Lower lobe of right lung (tissue), 2 donors: ENCODE measurements at regions not wholly inside any gene's neighbourhood (a gene's known extent, or its start where the extent isn't known, plus 50 kb on each side); places are given as distances from the start of the nearest gene placed in this dataset.

Experiments used
- ATAC-seq, 2 donors: fragments of 200-7000 bp; cut with Tn5 transposase; one replicate each; pipeline ENCODE4 v1.9.1; 2020 to 2022; ENCODE audit warnings: mild to moderate bottlenecking in 2 of 2, moderate library complexity in 2 of 2
- DNase-seq: peaks from one replicate; pipeline ENCODE4 v3.0.0-alpha.2; 2020
- H3K27ac ChIP-seq: fragments of 200-600 bp; one replicate; pipeline ENCODE4 v1.8.0; 2022
- H3K27me3 ChIP-seq: fragments of 200-600 bp; one replicate; pipeline ENCODE4 v1.8.0; 2022; ENCODE audit warnings: low read depth
- H3K36me3 ChIP-seq: fragments of 200-600 bp; one replicate; pipeline ENCODE4 v1.8.0; 2022; ENCODE audit warnings: mild to moderate bottlenecking
- H3K4me1 ChIP-seq: fragments of 200-600 bp; one replicate; pipeline ENCODE4 v1.8.0; 2022
- H3K4me3 ChIP-seq: fragments of 200-600 bp; one replicate; pipeline ENCODE4 v1.8.0; 2022; ENCODE audit warnings: mild to moderate bottlenecking
- H3K9me3 ChIP-seq: fragments of 200-600 bp; one replicate; pipeline ENCODE4 v1.8.0; 2022
- intact Hi-C: fragments of 100-400 bp; cut with DNase I; formaldehyde crosslinking; loops from one replicate; pipeline ENCODE4 v1.11.0; 2022
- TF ChIP-seq, protein P1 (sequence below): fragments of 200-600 bp; IDR thresholded peaks from one replicate; pipeline ENCODE4 v1.8.0; 2022; ENCODE audit warnings: antibody characterized with exemption, mild to moderate bottlenecking
- donor health status: DM: no; HTN: yes; CAD: no; lungs with severe emphysema.

GRCh38 chr4:58138786-58139668, 1028.8 kb upstream of the IGFBP7 start:
- Histone ChIP-seq H3K4me3 (no peak overlapping the region), H3K9me3 (no peaks in the 10 kb centered on the region), H3K4me1 (no peaks in the 10 kb centered on the region), H3K27ac (no peak overlapping the region), H3K27me3 (no peaks in the 10 kb centered on the region), H3K36me3 (no peaks in the 10 kb centered on the region)
- TF ChIP-seq, protein P1, sequence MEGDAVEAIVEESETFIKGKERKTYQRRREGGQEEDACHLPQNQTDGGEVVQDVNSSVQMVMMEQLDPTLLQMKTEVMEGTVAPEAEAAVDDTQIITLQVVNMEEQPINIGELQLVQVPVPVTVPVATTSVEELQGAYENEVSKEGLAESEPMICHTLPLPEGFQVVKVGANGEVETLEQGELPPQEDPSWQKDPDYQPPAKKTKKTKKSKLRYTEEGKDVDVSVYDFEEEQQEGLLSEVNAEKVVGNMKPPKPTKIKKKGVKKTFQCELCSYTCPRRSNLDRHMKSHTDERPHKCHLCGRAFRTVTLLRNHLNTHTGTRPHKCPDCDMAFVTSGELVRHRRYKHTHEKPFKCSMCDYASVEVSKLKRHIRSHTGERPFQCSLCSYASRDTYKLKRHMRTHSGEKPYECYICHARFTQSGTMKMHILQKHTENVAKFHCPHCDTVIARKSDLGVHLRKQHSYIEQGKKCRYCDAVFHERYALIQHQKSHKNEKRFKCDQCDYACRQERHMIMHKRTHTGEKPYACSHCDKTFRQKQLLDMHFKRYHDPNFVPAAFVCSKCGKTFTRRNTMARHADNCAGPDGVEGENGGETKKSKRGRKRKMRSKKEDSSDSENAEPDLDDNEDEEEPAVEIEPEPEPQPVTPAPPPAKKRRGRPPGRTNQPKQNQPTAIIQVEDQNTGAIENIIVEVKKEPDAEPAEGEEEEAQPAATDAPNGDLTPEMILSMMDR: no peak
- intact Hi-C loops: no loop called here
- DNase-seq (no peak), ATAC-seq (no peak)

GRCh38 chr4:58136604-58137003, 1026.4 kb upstream of the IGFBP7 start:
- Histone ChIP-seq H3K9me3 (no peaks in the 10 kb centered on the region), H3K4me1 (no peaks in the 10 kb centered on the region), H3K4me3 (no peak overlapping the region), H3K27me3 (no peaks in the 10 kb centered on the region), H3K27ac (no peak overlapping the region), H3K36me3 (no peaks in the 10 kb centered on the region)
- TF ChIP-seq, protein P1: no peak
- ATAC-seq: no peak
- no peak for DNase-seq
- intact Hi-C loops: no loop called here

- Histone ChIP-seq H3K9me3 (no peaks in the 10 kb centered on the region), H3K27me3 (no peaks in the 10 kb centered on the region), H3K4me1 (no peaks in the 10 kb centered on the region), H3K36me3 (no peaks in the 10 kb centered on the region), H3K4me3 (no peak overlapping the region), H3K27ac (no peak overlapping the region)
- ATAC-seq (no peak), DNase-seq (no peak)
- TF ChIP-seq, protein P1: no peak
- intact Hi-C loops: no loop called here
These were observed 1017.5 kb upstream of the IGFBP7 start for GRCh38 chr4:58127680-58128079.

DNA sequence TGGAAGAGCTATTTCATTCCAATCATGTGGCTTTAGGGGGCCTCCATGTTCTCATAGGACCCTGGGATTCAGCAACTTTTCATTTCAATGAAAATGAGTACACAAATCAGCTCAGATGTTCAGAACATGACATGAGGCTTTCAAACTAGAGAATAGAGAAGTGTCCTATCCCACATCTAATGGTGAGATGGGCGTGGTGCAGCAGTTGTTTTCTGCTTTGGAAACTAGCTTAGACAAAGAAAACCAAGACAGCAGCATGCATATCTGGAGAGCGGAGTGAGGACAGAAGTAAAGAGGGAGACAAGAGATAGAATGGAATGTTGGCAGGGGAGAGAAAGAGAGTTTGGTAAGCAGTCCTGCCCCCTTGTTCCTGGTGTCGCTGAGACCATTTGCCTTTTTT, 1009.1 kb upstream of the IGFBP7 start:
- TF ChIP-seq, protein P1: no peak
- intact Hi-C loops: no loop called here
- no peak for ATAC-seq

GRCh38 chr4:58113126-58113525, 1002.9 kb upstream of the IGFBP7 start:
- H3K27ac ChIP-seq: no peak overlapping the region
- ATAC-seq: no peak
- intact Hi-C loops: no loop called here

More for the DNA sequence above, 1009.1 kb upstream of the IGFBP7 start:
- Histone ChIP-seq H3K36me3 (no peaks in the 10 kb centered on the region), H3K27ac (no peak overlapping the region), H3K4me1 (no peaks in the 10 kb centered on the region), H3K9me3 (no peaks in the 10 kb centered on the region), H3K4me3 (no peak overlapping the region), H3K27me3 (no peaks in the 10 kb centered on the region)
- DNase-seq: no peak

More at GRCh38 chr4:58113126-58113525, 1002.9 kb upstream of the IGFBP7 start:
- H3K4me1 ChIP-seq: no peaks in the 10 kb centered on the region
- DNase-seq: no peak
- H3K36me3 ChIP-seq: no peaks in the 10 kb centered on the region
- no peak overlapping the region for H3K4me3 ChIP-seq
- TF ChIP-seq, protein P1: no peak
- no peaks in the 10 kb centered on the region for H3K9me3 ChIP-seq
- H3K27me3 ChIP-seq: no peaks in the 10 kb centered on the region
